ENCODE measurements at regions not wholly inside any gene's neighbourhood (a gene's known extent, or its start where the extent isn't known, plus 50 kb on each side); places are given as distances from the start of the nearest gene placed in this dataset.
"Not testable (repeated sequence)": the region's sequence is repeated elsewhere in the genome, so short reads cannot be mapped to it uniquely, and the experiment has no call there.

DNA sequence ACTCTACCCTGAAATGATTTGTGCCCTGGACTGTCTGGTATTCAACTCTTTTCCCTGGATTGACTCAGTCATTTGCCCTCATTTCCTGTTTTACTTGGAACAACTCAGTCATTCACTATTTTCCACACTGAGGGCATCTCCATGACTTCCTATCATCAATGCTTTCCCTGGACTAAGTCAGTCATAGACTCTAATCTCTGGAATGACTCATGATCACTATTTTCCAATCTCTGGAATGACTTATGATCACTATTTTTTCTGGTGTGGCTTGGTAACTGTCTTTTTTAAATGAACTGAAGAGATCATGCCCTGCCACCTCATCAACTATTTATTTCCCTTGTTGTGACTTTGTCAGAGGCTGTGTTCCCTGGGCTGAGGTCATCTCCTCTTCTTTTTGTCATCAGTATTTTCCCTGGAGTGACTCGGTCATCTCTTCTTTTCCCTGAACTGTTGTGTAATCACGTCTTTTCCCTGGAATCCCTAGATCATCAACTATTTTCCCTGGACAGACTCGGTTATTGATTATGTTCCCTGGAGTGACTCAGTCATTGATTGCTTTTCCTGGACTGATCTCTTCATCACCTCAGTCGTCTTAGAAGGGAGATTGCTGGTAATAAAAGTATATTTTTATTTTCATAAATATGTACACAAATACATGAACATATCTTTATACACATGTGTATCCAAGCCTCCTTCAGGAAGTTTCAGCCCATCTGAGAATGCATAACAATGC, 327.1 kb upstream of the VCX start:
- no peak for DNase-seq (ENCODE audit: low spot score)

DNA sequence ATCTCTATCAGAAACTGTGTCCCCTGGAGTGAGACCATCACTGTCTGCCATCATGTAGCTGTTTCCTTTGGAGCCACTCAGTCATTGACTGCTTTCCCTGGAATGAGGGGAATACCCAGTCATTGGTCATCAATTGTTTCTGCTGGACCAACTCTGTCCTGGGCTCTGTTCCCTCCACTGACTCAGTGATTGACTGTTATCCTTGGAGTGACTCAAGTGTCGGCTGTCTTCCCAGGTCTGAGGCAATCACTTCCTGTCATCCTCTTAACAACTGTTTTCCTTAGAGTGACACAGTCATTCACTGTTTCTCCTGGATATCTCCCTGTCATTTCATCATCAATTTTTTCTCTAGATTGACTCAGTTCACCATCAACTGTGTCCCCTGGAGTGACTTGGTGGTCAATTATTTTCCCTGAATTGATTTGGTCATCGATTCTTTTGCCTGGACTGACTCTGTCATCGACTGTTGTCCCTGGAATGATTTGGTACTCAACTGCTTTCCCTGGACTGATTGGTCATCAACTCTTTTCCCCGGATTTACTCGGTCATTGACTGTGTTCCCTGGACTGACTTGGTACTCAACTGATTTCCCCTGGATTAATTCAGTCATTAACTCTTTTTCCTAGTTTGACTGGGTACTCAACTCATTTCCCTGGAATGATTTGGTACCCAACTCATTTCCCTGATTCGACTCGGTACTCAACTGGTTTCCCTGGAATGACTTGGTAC, 327.9 kb upstream of the VCX start:
- no peak for DNase-seq (ENCODE audit: low spot score)

DNA sequence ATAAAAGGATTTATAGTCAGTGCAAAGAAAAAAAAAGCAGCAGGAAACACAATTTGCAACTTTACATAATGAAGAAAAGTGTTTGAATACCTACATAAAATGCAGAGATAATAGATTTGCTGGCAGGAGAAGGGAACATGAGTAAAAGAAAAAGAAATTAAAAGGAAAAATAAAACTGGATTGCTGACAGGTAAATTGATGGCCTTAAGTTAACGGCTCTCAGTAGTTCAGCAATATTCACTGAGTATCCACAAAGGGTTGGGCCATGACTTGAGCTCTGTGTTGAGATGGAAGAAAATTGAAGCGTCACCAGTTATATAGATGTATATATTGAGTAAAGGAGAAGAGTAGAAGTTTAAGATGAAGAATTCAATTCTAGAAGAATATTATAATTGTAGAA, 330.1 kb upstream of the VCX start:
- DNase-seq (ENCODE audit: low spot score), result no peak

DNA sequence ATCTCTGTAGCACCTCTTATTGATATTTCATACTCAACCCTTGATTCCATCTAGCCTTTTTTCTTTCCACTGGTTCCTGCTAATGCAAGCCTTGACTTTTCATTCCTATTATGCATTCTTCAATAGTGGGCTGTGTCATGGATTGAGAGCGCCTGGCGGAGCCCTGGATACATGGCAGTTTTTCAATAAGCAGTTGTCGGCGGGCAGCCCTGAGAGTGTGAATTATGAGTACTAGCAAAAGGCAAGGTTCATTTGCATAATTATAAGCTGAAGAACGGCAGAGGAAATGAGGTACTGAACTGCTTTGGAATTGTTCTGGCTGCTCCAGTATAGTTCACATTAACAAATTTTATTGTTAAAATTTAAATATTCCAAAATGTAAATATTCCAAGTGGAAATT, 339.7 kb upstream of the VCX start:
- DNase-seq (ENCODE audit: low spot score), result no peak

DNA sequence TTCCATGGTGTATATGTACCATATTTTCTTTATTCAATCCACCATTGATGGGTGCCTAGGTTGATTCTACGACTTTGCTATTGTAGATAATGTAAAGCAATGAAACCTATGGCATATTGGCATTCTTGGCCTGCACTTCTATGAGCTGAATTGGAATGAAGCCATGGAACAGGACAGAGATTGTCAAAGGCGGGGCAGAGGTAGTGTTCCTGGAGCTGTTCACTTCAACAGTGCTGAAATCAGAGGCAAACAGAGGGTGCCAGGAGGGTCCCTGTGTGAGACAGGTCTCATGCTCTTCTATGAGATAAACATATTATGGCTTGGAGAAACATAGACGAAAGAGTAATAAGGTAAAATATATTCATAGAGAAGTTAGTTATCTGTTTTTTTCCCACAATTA, 342.6 kb upstream of the VCX start:
- no peak for DNase-seq (ENCODE audit: low spot score)

DNA sequence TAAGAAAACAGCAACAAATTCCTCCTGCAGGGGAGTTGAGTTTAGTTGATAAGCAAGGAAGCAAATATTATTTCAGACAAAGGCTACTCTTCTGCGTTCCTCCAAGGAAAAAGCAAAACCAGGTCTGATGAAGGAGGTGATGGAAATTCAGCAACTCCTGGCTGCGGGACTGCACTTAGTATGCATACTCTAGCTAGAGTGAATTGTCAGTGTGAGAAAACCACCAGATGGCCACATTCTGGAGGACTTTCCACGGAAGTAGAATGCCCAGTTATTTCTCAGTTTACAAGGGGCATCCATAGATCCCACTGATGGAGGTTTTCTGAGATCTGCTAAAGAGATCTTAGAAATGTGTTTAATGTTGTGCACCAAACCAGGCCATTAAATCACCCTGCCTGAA, 338.6 kb upstream of the PUDP start:
- no peak for DNase-seq (ENCODE audit: low spot score)

DNA sequence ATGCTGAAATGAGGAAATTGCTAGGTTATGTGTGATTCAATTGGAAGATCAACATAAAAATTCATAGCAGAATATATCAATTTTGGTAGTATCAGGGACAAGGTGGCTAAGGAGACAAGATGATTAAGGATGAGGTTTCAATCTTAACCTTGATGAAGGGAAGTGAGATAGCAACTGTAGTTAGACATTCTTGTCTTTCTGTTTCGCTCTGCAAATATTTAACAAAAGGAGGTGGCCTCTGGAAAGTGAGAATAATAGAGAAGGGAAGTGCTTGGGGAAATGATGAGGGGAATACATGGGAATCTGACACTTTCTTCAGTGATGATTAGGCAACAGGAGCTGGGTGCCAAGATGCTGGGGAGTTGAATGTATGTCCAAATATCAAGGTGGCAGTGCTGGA, 337.1 kb upstream of the PUDP start:
- DNase-seq (ENCODE audit: low spot score), result no peak

DNA sequence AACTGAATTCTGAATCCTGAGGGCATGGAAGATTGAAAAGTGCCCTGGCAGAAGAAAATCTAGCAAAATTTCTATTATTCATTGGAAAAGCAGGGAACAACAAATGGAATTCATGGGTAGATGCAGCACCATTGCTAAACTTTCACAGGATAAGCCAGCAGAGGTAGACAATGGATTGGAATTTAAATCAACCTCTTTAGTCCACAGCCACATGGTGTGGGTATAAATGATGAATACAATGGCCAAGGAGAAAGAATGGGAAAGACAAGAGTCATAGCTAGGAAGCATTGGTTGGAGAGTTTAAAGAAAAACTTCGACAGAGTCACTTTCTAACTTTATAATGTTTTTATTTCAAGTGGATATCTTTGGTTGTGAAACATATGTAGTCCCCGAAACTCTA, 332.8 kb upstream of the PUDP start:
- no peak for DNase-seq (ENCODE audit: low spot score)

DNA sequence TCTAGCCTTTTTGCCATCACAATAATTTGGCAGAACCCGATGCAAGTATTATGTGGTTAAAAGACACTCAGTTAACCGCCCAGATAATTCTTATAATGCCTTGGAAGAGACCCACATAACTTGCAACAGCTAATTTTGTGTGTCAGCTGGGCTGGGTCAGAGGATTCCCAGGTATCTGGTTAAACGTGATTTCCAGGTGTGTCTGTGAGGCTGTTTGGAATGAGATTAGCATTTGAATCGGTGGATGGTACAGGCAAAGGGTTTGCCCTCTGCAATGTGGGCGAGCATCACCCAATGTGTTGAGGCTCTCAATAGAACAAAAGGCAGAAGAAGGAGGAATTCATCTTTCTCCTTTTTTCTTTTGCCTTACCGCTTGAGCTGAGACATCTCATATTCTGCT, 314.2 kb upstream of the PUDP start:
- no peak for DNase-seq (ENCODE audit: low spot score)

DNA sequence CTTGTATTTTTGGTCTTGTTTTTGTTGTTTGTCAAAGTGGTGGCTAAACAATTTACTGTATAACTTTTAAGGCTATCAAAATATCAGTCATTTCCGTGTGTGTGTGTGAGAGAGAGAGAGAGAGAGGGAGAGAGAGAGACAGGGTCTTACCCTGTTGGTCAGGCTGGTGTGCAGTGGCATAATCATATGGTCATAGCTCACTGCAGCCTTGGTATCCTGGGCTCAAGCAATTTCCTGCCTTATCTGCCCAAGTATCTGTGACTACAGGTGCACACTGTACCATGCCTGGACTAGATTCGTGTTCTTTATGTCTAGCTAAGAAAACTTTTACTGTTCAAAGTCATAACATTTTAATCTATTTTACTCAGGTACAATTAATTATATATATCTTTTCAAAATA, 313.1 kb upstream of the PUDP start:
- DNase-seq (ENCODE audit: low spot score), result not testable (repeated sequence)

DNA sequence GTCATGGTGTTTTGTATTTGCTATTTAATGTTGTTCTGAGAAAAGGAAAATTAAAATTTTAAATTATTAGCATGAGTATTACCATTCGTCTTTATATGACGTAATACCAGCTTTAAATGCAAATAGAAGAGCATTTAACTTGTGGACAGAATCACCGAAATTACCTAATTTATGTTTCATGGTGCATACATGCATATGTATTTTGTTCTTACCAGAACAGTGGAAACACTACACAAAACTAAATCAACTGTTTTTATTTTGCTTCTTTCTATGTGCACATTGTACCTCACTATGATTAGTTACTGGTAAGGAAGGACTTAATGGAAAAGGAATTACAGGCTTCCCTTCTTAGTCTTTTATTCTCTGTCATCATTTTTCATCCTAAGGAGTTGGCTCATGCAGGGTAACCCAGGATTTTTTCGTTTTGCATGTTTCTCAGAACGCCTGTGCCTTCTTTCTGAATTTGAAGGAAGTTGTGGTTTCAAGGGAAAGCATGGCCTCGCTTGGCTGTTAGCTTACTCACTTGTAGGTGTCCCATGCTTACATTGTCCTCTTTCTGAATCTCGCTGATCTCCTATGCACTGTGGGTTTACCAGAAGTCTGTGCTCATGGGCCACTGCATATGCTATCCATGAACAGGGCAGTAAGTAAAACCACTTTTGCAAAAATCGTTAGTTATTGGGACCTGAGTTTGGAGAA, 300.0 kb upstream of the PUDP start:
- no peak for DNase-seq (ENCODE audit: low spot score)

DNA sequence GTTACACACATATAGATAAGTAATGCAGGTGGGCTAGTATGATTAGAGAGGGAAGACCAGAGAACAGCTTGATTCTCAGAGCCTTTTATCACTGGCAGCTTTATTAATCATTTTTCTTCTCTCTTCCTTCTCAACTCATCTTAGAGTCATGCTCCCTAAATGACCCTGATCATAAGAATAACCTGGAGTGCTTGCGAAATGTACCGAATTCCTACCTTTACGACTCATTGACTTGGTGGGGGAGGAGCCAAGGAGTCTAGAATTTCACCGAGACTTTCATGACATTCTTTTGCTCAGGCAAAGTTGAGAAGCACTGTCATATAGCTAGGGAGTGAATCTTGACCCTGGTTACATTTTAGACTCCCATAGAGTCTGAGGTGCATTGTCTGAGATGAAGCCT, 298.9 kb upstream of the PUDP start:
- no peak for DNase-seq (ENCODE audit: low spot score)

DNA sequence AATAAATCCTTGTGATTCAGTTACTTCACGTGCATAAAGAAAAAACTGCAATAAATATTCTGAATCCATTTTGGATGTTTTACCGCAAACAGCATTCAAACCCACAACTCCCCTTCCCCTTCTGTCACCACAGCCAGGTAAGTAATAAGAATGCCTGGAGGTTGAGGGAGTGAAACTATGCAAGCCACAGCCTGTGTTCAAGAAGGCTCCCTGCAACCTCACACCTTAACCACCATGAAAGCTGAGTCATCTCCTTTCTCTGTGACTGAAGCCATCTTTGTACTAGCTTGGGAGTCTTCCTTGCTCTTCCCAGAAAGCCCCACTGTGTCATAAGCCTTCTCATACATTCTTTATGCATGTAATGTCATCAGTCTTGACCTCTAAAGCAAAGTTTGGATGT, 297.0 kb upstream of the PUDP start:
- no peak for DNase-seq (ENCODE audit: low spot score)

DNA sequence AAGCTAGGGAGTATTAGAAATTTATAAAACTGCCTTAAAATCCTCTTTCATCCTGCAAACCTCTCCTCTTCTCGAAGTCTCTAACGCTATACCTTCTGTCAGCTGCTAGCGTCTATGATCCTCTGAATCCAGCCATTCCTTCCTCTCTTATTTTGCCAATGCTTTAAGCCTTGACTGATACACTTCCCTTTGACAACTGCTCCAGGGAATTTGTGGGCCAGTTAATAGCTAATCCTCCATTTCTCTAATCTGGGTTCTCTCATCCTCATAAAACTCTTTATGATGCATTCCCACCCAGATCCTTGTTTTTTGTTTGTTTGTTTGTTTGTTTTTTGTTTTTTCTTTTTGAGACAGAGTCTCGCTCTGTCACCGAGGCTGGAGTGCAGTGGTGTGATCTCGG, 293.6 kb upstream of the PUDP start:
- DNase-seq (ENCODE audit: low spot score), result no peak

DNA sequence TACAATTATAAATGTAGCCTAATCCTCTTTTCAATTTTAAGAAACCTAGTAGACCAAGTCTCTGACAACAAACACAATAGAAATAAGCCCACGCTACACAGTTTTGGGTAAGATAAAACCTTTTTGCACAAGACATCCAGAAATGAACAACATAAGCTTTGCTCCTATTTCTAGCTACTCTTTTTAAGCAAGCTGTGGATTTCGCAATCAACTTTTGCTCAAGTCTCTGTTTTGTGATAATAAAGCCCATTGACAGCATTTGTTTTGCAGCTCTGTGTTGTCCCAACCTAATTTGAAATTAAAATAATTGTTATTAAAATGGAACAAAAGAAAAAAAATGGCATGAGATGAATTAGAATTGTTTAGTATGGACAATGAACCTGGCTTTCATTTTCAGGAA, 287.9 kb upstream of the PUDP start:
- no peak for DNase-seq (ENCODE audit: low spot score)

DNA sequence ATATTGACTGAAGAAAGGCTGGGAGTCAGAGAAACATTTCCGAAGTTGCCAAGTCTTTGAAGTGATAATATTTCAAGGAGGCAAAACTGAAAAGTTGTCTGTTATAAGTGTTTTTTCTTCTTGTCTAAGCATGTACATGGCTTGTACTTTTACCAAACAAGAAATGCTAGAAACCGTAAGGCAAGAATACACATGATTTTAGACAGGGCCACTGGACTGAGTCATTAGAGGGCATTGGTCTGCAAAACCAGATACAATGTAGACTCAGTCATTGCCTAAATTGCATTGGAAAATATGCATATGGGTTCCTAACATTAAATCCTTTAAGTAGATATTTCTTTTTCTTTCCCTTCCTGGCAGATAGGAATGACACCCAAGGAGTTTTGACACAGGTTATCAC, 284.9 kb upstream of the PUDP start:
- DNase-seq (ENCODE audit: low spot score), result no peak

DNA sequence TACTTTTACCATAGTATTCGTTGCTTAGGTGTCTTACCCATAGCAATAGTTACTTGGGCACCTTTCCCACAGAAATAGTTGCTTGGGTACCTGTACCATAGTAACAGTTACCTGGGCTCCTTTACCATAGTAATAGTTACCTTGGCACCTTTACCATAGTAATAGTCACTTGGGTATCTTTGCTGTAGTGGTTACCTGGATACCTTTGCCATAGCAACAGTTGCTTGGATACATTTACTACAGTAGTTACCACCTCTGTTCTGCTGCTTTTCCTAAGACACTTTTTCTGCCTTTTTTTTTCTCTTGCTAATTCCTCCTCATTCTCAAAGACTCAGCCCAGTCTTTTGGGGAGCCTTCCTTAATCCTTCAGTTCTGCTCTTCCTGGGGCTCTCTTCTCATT, 272.8 kb upstream of the PUDP start:
- no peak for DNase-seq (ENCODE audit: low spot score)

DNA sequence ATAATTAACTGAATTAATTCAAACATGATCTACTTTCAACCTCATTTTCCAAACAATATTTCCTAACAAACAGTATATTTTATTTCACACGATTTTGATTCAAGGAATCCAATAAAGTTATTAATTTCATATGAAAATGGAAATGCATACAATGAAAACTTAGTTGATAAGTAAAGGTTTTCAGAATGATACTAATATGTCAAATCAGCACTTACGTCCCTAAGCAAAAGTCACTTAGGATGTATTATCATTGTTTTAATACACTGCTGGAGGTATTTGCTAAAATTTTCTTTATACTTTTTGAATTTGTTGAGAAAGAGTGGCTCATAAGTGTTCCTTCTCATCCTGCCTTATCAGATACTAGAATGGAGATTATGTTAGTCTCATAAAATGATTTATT, 266.8 kb upstream of the PUDP start:
- no peak for DNase-seq (ENCODE audit: low spot score)

DNA sequence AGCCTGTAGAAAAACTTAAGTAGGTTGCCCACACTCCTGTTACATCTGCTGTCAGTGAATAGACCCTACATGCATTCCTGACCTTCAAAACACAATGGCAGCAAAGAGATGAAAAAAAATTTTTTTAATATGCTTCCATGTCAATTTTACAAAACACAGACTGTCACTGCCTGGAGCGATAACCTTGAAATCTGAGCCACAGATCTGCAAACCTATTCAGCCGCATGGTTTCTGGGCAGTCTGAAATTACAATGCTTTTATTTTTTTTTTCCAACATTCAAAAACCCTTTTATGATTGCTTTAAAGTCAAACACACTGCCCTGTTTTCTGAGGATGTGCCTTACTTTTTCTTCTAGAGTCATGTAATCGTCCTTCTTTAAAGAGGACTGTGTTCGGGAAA, 264.9 kb upstream of the PUDP start:
- DNase-seq (ENCODE audit: low spot score), result no peak

DNA sequence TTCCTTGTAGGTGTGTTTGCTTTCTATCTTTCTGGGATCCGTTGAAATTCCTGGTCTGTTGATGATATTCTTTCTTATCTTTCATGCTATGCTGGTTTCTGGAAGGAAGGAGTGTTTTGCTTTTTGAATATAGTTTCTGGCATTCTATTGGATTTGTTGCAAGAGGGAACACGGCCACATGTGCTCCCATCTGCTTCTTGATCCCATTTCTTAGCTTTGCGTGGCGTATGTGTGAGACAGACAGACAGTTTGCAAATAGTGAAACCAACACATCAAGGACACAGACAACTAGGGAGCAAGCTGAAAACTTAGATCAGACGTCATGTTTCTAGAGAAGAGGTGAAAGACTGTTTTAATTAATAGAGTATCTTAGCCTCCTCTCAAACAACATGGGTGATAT, 261.9 kb upstream of the PUDP start:
- no peak for DNase-seq (ENCODE audit: low spot score)

DNA sequence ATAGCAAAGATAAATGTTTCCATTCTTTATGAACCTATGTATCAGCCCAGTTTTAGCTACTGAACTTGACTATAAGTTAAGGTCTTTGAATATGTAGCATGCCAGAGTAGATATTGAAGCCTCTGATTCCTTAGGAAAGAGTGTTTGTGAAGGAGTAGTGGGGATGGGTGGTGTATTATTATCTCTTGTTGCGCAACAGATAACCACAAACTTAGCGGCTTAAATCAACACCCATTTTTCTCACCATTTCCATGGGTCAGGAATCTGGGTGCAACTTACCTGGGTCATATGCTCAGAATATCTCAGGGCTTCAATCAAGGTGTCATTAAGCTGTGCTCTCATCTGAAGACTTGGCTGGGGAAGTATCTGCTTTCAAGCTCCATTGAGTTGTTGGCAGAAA, 251.4 kb upstream of the PUDP start:
- no peak for DNase-seq (ENCODE audit: low spot score)

DNA sequence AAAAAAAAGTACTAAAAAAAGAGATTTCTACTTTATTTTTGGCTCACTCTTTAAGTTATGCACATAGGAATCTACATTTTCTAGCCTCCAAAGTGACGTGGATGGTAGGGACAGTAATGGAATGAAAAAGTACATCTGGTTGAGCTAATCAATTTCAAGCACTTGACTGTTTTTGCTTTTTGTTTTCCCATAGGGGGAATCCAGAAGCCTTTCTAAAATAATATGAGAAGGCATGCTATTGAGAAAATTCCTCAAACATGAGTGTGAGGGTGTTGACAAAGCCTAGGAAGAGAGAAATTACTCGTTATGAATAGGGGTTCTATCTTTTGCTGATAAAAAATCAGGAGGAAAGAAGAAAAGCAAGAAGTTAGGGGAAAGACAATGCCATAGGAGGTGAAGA, 242.5 kb upstream of the PUDP start:
- no peak for DNase-seq (ENCODE audit: low spot score)

DNA sequence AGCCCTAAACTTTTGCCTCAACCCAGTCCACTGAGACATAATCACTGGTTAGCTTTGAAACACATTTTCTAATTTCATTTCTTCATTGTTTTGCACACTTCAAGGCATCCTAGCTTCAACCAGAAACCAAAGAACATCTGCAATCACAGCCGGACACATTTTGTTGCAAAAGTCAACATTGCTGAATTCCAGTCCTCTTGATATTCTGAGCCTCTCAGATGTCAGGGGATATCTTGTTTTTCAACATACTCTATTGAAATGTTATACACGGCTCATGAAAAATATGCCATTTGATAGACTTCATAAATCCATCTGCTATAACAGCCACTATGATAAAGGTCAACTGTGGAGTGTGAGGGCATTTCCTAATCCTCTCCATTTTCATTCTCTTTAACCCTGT, 241.6 kb upstream of the PUDP start:
- DNase-seq (ENCODE audit: low spot score), result no peak

DNA sequence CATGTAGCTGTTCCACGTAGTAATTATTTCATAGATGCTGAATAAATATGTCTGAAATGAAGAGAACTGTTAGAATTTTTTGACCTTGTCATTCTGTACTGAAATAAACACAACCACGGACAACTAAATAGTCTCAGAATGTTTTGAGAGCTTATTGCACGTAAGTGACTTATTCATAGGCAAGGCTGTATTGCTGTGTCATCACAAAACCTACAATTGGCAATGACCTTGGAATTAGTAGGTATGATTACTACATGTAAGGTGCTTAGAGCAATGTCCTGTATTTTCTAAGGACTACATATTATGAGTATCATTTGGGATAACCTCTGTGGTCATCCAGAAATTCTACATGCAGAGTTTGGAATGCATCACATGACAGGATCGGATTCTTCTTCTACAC, 237.2 kb upstream of the PUDP start:
- no peak for DNase-seq (ENCODE audit: low spot score)
